SK-N-SH treated with all-trans-retinoic acid at 6 μM for 48 hours (cell line): ENCODE measurements at regions not wholly inside any gene's neighbourhood (a gene's known extent, or its start where the extent isn't known, plus 50 kb on each side); places are given as distances from the start of the nearest gene placed in this dataset.

ENCODE experiments used
- ATAC-seq: fragments of 200-7000 bp; cut with Tn5 transposase; 3 replicates; pipeline ENCODE4 v1.9.1; 2020; ENCODE audit warnings: mild to moderate bottlenecking, moderate library complexity
- ARNTL ChIP-seq: fragments of 450-650 bp; formaldehyde crosslinking; IDR thresholded peaks from 2 replicates; pipeline ENCODE4 v1.5.0; 2020; ENCODE audit warnings: low read depth, mild to moderate bottlenecking, moderate library complexity, borderline replicate concordance
- BACH2 ChIP-seq: fragments of 250-450 bp; sonication (Bioruptor Pico); IDR thresholded peaks from 2 replicates; pipeline ENCODE4 v1.9.0; 2021; ENCODE audit warnings: mild to moderate bottlenecking, borderline replicate concordance
- CREB5 ChIP-seq: fragments of 250-450 bp; sonication (Bioruptor Pico); IDR thresholded peaks from 2 replicates; pipeline ENCODE4 v1.5.1; 2020; ENCODE audit warnings: low read depth, mild to moderate bottlenecking, moderate library complexity
- CSDC2 ChIP-seq: fragments of 250-450 bp; sonication (Bioruptor Pico); IDR thresholded peaks from 2 replicates; pipeline ENCODE4 v1.5.0; 2020; ENCODE audit warnings: mild to moderate bottlenecking, moderate library complexity
- CSRNP3 ChIP-seq: fragments of 250-450 bp; sonication (Bioruptor Pico); IDR thresholded peaks from 2 replicates; pipeline ENCODE4 v1.5.1; 2021; ENCODE audit warnings: mild to moderate bottlenecking, moderate library complexity
- ESRRG ChIP-seq: fragments of 250-450 bp; sonication (Bioruptor Pico); IDR thresholded peaks from 2 replicates; pipeline ENCODE4 v1.6.1; 2021; ENCODE audit warnings: mild to moderate bottlenecking
- ISL1 ChIP-seq: fragments of 250-450 bp; sonication (Bioruptor Pico); IDR thresholded peaks from 2 replicates; pipeline ENCODE4 v2.1.2; 2022; ENCODE audit warnings: mild to moderate bottlenecking, moderate library complexity
- OSR1 ChIP-seq: fragments of 250-450 bp; sonication (Bioruptor Pico); IDR thresholded peaks from 2 replicates; pipeline ENCODE4 v1.8.0; 2022; ENCODE audit warnings: moderate library complexity, mild to moderate bottlenecking, inconsistent platforms
- PPARA ChIP-seq: fragments of 250-450 bp; sonication (Bioruptor Pico); IDR thresholded peaks from 2 replicates; pipeline ENCODE4 v1.5.0; 2020; ENCODE audit warnings: mild to moderate bottlenecking, borderline replicate concordance
- RARB ChIP-seq: fragments of 250-450 bp; sonication (Bioruptor Pico); IDR thresholded peaks from 2 replicates; pipeline ENCODE4 v1.8.0; 2021; ENCODE audit warnings: mild to moderate bottlenecking, moderate library complexity
- SNAI2 ChIP-seq: fragments of 250-450 bp; sonication (Bioruptor Pico); IDR thresholded peaks from 2 replicates; pipeline ENCODE4 v1.5.0; 2020; ENCODE audit warnings: mild to moderate bottlenecking, moderate library complexity
- TOX ChIP-seq: fragments of 250-450 bp; sonication (Bioruptor Pico); IDR thresholded peaks from 2 replicates; pipeline ENCODE4 v1.8.0; 2021; ENCODE audit warnings: mild to moderate bottlenecking, moderate library complexity, borderline replicate concordance
- ZC3H10 ChIP-seq: fragments of 250-450 bp; sonication (Bioruptor Pico); IDR thresholded peaks from 2 replicates; pipeline ENCODE4 v1.5.1; 2021; ENCODE audit warnings: mild to moderate bottlenecking, moderate library complexity
- ZFP3 ChIP-seq: fragments of 250-450 bp; sonication (Bioruptor Pico); IDR thresholded peaks from 2 replicates; pipeline ENCODE4 v1.5.0; 2020; ENCODE audit warnings: mild to moderate bottlenecking, moderate library complexity
- ZNF565 ChIP-seq: fragments of 450-650 bp; formaldehyde crosslinking; conservative IDR thresholded peaks from 2 replicates; pipeline ENCODE4 v1.5.0; 2020; ENCODE audit warnings: low read depth, mild to moderate bottlenecking, moderate library complexity
- ZNF8 ChIP-seq: fragments of 450-650 bp; formaldehyde crosslinking; IDR thresholded peaks from 2 replicates; pipeline ENCODE4 v1.5.0; 2020; ENCODE audit warnings: mild to moderate bottlenecking, moderate library complexity
- TF ChIP-seq, protein P1 (sequence below): fragments of 250-450 bp; sonication (Bioruptor Pico); IDR thresholded peaks from 2 replicates; pipeline ENCODE4 v1.8.0; 2020; ENCODE audit warnings: mild to moderate bottlenecking, moderate library complexity, borderline replicate concordance
- TF ChIP-seq, protein P2 (sequence below): fragments of 250-450 bp; sonication (Bioruptor Pico); IDR thresholded peaks from 2 replicates; pipeline ENCODE4 v1.5.0; 2020; ENCODE audit warnings: mild to moderate bottlenecking, moderate library complexity

- no peak for ATAC-seq
Measured at GRCh38 chr2:13546131-13546530, 829.4 kb downstream of the TRIB2 start.

DNA sequence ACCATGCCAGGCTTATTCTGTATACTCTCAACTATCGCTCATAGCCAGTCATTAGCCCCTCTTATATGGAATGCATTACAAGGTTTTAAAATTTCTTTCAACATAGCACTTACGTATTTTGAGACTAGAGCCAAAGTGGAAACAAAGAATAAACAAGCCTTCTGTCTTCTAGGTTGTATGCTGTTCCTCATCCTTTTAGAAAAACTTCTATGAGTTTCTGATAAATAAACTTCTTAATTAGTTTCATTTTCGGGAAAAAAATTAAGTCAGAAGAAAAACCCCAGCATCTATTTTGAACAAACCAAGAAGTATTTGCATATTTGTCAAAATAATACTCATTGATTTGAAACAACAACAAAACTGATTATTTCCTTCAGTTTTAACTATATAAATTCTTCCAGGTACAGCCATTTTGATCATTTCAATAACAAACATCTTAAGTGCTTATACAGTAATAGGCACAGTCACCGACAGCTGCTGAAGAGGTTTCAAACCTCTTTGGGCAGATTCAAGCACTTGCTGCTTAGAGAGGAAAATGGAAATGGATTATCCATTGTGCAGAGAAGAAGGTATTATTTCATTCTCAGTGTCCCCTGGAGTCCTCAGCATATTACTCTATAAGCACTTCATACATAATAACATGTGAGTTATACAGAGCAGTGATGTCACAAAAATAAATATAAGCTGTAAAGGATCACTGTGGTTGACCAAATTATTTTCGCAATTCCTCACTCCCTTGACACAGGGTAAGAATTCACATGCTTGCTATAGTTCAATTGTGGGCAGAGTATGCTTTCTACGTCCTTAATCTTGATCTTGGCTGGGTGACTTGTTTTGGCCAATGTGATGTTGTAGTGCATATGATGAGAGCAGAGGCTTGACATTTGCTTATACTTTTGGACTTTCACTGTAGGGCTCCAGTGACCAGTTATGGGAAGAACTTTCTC is 833.8 kb downstream of the TRIB2 start:
- TF ChIP-seq ZNF565 (CRISPR knock-in tag), result no peak
- no peak for ATAC-seq

More at GRCh38 chr2:13546131-13546530, 829.4 kb downstream of the TRIB2 start:
- TF ChIP-seq CSRNP3 (CRISPR knock-in tag), result no peak
- TF ChIP-seq SNAI2 (CRISPR knock-in tag), result no peak
- no peak for TF ChIP-seq CREB5 (CRISPR knock-in tag)
- no peak for TF ChIP-seq ISL1 (CRISPR knock-in tag)
- TF ChIP-seq RARB (CRISPR knock-in tag), result no peak
- TF ChIP-seq ZNF565 (CRISPR knock-in tag), result no peak
- TF ChIP-seq, all 23 proteins: peak for 0

- TF ChIP-seq ISL1 (CRISPR knock-in tag), result no peak
- TF ChIP-seq PPARA (CRISPR knock-in tag), result no peak
- TF ChIP-seq CSDC2 (CRISPR knock-in tag), result no peak
- TF ChIP-seq TOX (CRISPR knock-in tag), result no peak
- no peak for ATAC-seq
Measured at GRCh38 chr2:13558368-13558767, 841.6 kb downstream of the TRIB2 start.

DNA sequence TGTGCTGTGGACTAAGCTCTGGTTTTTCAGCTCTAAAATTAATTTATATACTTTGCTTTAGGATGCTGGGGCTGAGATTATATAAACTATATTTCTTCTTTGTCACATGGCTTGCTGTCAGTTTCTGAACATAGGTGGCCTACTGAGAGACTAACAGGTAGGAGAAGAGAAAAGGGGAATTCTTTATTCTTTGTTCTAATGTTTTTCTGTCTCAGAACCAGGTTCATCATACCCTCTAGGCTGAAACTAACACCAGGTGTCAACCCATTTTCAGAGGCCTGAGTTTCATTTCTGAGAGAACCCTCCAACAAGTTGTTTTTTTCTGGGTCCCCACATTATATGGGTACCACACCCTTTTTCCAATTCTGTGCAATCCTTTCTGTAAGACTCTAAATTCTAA is 843.6 kb downstream of the TRIB2 start:
- no peak for TF ChIP-seq OSR1 (CRISPR knock-in tag)
- no peak for TF ChIP-seq ZNF565 (CRISPR knock-in tag)
- TF ChIP-seq, protein P1, sequence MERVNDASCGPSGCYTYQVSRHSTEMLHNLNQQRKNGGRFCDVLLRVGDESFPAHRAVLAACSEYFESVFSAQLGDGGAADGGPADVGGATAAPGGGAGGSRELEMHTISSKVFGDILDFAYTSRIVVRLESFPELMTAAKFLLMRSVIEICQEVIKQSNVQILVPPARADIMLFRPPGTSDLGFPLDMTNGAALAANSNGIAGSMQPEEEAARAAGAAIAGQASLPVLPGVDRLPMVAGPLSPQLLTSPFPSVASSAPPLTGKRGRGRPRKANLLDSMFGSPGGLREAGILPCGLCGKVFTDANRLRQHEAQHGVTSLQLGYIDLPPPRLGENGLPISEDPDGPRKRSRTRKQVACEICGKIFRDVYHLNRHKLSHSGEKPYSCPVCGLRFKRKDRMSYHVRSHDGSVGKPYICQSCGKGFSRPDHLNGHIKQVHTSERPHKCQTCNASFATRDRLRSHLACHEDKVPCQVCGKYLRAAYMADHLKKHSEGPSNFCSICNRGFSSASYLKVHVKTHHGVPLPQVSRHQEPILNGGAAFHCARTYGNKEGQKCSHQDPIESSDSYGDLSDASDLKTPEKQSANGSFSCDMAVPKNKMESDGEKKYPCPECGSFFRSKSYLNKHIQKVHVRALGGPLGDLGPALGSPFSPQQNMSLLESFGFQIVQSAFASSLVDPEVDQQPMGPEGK (CRISPR knock-in tag), result no peak
- TF ChIP-seq, protein P2, sequence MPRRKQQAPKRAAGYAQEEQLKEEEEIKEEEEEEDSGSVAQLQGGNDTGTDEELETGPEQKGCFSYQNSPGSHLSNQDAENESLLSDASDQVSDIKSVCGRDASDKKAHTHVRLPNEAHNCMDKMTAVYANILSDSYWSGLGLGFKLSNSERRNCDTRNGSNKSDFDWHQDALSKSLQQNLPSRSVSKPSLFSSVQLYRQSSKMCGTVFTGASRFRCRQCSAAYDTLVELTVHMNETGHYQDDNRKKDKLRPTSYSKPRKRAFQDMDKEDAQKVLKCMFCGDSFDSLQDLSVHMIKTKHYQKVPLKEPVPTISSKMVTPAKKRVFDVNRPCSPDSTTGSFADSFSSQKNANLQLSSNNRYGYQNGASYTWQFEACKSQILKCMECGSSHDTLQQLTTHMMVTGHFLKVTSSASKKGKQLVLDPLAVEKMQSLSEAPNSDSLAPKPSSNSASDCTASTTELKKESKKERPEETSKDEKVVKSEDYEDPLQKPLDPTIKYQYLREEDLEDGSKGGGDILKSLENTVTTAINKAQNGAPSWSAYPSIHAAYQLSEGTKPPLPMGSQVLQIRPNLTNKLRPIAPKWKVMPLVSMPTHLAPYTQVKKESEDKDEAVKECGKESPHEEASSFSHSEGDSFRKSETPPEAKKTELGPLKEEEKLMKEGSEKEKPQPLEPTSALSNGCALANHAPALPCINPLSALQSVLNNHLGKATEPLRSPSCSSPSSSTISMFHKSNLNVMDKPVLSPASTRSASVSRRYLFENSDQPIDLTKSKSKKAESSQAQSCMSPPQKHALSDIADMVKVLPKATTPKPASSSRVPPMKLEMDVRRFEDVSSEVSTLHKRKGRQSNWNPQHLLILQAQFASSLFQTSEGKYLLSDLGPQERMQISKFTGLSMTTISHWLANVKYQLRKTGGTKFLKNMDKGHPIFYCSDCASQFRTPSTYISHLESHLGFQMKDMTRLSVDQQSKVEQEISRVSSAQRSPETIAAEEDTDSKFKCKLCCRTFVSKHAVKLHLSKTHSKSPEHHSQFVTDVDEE, result no peak
- TF ChIP-seq SNAI2 (CRISPR knock-in tag), result no peak
- TF ChIP-seq BACH2 (CRISPR knock-in tag), result no peak
- TF ChIP-seq CSDC2 (CRISPR knock-in tag), result no peak
- TF ChIP-seq TOX (CRISPR knock-in tag), result no peak
- TF ChIP-seq CREB5 (CRISPR knock-in tag), result no peak
- no peak for TF ChIP-seq ZNF8 (CRISPR knock-in tag)
- no peak for TF ChIP-seq ARNTL (CRISPR knock-in tag)
- no peak for TF ChIP-seq PPARA (CRISPR knock-in tag)
- no peak for TF ChIP-seq ZFP3 (CRISPR knock-in tag)
- TF ChIP-seq ZC3H10 (CRISPR knock-in tag), result no peak
- TF ChIP-seq ISL1 (CRISPR knock-in tag), result no peak
- TF ChIP-seq ESRRG, result no peak
- TF ChIP-seq CSRNP3 (CRISPR knock-in tag), result no peak
- no peak for ATAC-seq
